DMS114 treated with DMSO at 0.1 percent for 48 hours (cell line): ENCODE measurements at regions not wholly inside any gene's neighbourhood (a gene's known extent, or its start where the extent isn't known, plus 50 kb on each side); places are given as distances from the start of the nearest gene placed in this dataset.

Experiments
- DNase-seq: peaks from one replicate; lab custom pipeline; 2025; ENCODE audit not compliant: unreplicated experiment; lab: John Stamatoyannopoulos, UW

GRCh38 chr5:23253621-23254198 is 253.7 kb upstream of the PRDM9 start:
- no peak for DNase-seq

GRCh38 chr5:23242891-23243290 is 264.5 kb upstream of the PRDM9 start:
- no peak for DNase-seq

GRCh38 chr5:23235246-23235645 is 272.2 kb upstream of the PRDM9 start:
- no peak for DNase-seq

- DNase-seq = no peak
These were observed 273.2 kb upstream of the PRDM9 start for GRCh38 chr5:23234197-23234596.

- DNase-seq = no peak
These were observed 283.6 kb upstream of the PRDM9 start for GRCh38 chr5:23223846-23224245.

GRCh38 chr5:23221831-23222230 is 285.6 kb upstream of the PRDM9 start:
- no peak for DNase-seq

GRCh38 chr5:23217159-23217558 is 290.2 kb upstream of the PRDM9 start:
- DNase-seq = no peak

- no peak for DNase-seq
These were observed 291.1 kb upstream of the PRDM9 start for GRCh38 chr5:23216345-23216744.

- DNase-seq = peak; percentile 24
These were observed 298.4 kb upstream of the PRDM9 start for GRCh38 chr5:23208959-23209431.

- no peak for DNase-seq
These were observed 303.3 kb upstream of the PRDM9 start for GRCh38 chr5:23204111-23204510.

GRCh38 chr5:23169660-23170416 is 316.7 kb upstream of the CDH12 start:
- no peak for DNase-seq

- no peak for DNase-seq
These were observed 311.8 kb upstream of the CDH12 start for GRCh38 chr5:23164971-23165370.

- DNase-seq = no peak
These were observed 305.0 kb upstream of the CDH12 start for GRCh38 chr5:23158179-23158578.

- DNase-seq = no peak
These were observed 304.6 kb upstream of the CDH12 start for GRCh38 chr5:23157716-23158115.

- DNase-seq = no peak
These were observed 304.0 kb upstream of the CDH12 start for GRCh38 chr5:23157169-23157568.

- DNase-seq = no peak
These were observed 294.5 kb upstream of the CDH12 start for GRCh38 chr5:23147625-23148024.

- DNase-seq = no peak
These were observed 293.0 kb upstream of the CDH12 start for GRCh38 chr5:23146183-23146582.

GRCh38 chr5:23139338-23140171 is 286.4 kb upstream of the CDH12 start:
- DNase-seq = no peak

- DNase-seq = no peak
These were observed 283.8 kb upstream of the CDH12 start for GRCh38 chr5:23136958-23137357.

- no peak for DNase-seq
These were observed 279.1 kb upstream of the CDH12 start for GRCh38 chr5:23132231-23132630.

GRCh38 chr5:23112237-23112636 is 259.1 kb upstream of the CDH12 start:
- DNase-seq = no peak

- no peak for DNase-seq
These were observed 251.9 kb upstream of the CDH12 start for GRCh38 chr5:23105021-23105420.
